ENCODE measurements at regions not wholly inside any gene's neighbourhood (a gene's known extent, or its start where the extent isn't known, plus 50 kb on each side); places are given as distances from the start of the nearest gene placed in this dataset.

GRCh38 chr1:80657707-80658106, 1143.0 kb upstream of the ADGRL2 start:
- Mint-ChIP-seq H3K27me3 (no peaks in the 10 kb centered on the region), H3K4me1 (ENCODE audit: low read depth) (peaks cover 20% of the 10 kb centered on the region), H3K27ac (no peak overlapping the region), H3K9me3 (ENCODE audit: low read depth) (peaks cover 4% of the 10 kb centered on the region), H3K36me3 (ENCODE audit: insufficient read depth) (peaks cover 3% of the 10 kb centered on the region), H3K4me3 (ENCODE audit: low read depth) (no peak overlapping the region)
- TF ChIP-seq, protein P1, sequence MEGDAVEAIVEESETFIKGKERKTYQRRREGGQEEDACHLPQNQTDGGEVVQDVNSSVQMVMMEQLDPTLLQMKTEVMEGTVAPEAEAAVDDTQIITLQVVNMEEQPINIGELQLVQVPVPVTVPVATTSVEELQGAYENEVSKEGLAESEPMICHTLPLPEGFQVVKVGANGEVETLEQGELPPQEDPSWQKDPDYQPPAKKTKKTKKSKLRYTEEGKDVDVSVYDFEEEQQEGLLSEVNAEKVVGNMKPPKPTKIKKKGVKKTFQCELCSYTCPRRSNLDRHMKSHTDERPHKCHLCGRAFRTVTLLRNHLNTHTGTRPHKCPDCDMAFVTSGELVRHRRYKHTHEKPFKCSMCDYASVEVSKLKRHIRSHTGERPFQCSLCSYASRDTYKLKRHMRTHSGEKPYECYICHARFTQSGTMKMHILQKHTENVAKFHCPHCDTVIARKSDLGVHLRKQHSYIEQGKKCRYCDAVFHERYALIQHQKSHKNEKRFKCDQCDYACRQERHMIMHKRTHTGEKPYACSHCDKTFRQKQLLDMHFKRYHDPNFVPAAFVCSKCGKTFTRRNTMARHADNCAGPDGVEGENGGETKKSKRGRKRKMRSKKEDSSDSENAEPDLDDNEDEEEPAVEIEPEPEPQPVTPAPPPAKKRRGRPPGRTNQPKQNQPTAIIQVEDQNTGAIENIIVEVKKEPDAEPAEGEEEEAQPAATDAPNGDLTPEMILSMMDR (IDR thresholded peaks at IDR 0.05; ENCODE audit: unreplicated experiment), result no peak
- no peak for DNase-seq (ENCODE audit: low spot score, unreplicated experiment)

DNA sequence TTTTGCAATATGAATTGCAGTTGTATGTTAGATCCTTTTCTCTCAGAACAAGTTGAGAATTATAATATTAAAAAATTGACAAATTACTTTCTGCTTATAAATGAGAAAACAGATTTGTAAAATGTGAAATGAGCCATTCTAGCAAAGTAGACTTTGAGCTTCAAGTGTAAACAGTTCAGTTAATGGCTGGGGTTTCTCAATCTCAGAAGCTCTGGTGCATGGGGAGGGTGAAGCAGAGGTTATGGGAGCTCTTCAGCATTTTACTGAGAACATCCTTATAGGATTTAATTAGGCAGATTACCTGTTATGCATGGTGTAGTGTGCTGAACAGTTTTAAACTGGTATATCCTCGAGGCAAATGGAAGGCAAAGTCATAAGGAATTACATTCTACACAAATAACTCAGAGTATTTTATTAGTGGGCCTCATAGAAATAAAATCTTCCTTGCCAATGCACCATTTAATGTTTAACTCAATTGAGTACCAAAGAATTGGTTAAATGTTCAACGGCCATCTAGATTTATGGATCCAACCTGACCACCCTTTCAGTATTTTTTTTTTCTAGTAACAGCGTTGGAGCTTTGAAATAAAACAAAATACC, 1143.6 kb upstream of the ADGRL2 start:
- TF ChIP-seq, protein P1 (IDR thresholded peaks at IDR 0.05; ENCODE audit: unreplicated experiment), result no peak
- Mint-ChIP-seq H3K4me1 (ENCODE audit: low read depth) (peaks cover 20% of the 10 kb centered on the region), H3K9me3 (ENCODE audit: low read depth) (peaks cover 4% of the 10 kb centered on the region), H3K36me3 (ENCODE audit: insufficient read depth) (peaks cover 3% of the 10 kb centered on the region), H3K27me3 (no peaks in the 10 kb centered on the region), H3K27ac (peak overlapping the region; percentile 87), H3K4me3 (ENCODE audit: low read depth) (no peak overlapping the region)
- no peak for DNase-seq (ENCODE audit: low spot score, unreplicated experiment)

- Mint-ChIP-seq H3K9me3 (ENCODE audit: low read depth) (peaks cover 4% of the 10 kb centered on the region), H3K36me3 (ENCODE audit: insufficient read depth) (peaks cover 3% of the 10 kb centered on the region), H3K27me3 (no peaks in the 10 kb centered on the region), H3K27ac (no peak overlapping the region), H3K4me3 (ENCODE audit: low read depth) (no peak overlapping the region), H3K4me1 (ENCODE audit: low read depth) (peaks cover 20% of the 10 kb centered on the region)
- DNase-seq (ENCODE audit: low spot score, unreplicated experiment), result no peak
- TF ChIP-seq, protein P1 (IDR thresholded peaks at IDR 0.05; ENCODE audit: unreplicated experiment), result no peak
Measured at GRCh38 chr1:80656641-80657040, 1144.1 kb upstream of the ADGRL2 start.

GRCh38 chr1:80656014-80656636, 1144.6 kb upstream of the ADGRL2 start:
- Mint-ChIP-seq H3K36me3 (ENCODE audit: insufficient read depth) (peaks cover 3% of the 10 kb centered on the region), H3K4me3 (ENCODE audit: low read depth) (no peak overlapping the region), H3K27ac (peak overlapping the region; percentile 90), H3K27me3 (no peaks in the 10 kb centered on the region), H3K4me1 (ENCODE audit: low read depth) (peaks cover 20% of the 10 kb centered on the region), H3K9me3 (ENCODE audit: low read depth) (peaks cover 4% of the 10 kb centered on the region)
- peak; percentile 12 for DNase-seq (ENCODE audit: low spot score, unreplicated experiment)
- TF ChIP-seq, protein P1 (IDR thresholded peaks at IDR 0.05; ENCODE audit: unreplicated experiment), result peak; percentile 68

DNA sequence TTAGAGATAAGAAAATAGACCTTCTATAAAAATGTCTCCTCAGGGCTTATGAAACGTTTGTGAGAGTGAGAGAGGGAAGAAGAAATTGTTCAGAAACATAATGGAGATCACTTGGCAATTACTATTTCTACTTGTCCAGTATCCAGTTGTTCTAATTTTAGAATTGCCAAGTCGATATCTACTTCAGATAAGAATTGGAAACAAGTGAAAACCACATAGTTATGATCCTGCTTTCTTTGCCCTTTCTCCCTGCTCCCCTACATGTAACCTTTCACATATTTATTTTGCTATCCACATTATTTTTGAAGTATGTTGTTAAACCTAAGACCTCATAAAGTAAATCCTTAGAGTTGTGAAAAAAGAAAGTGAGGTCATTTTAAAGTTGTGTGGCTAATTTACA, 1154.7 kb upstream of the ADGRL2 start:
- H3K4me3 Mint-ChIP-seq (ENCODE audit: low read depth), result no peak overlapping the region
- no peaks in the 10 kb centered on the region for H3K36me3 Mint-ChIP-seq (ENCODE audit: insufficient read depth)
- H3K27me3 Mint-ChIP-seq, result no peaks in the 10 kb centered on the region
- H3K4me1 Mint-ChIP-seq (ENCODE audit: low read depth), result no peaks in the 10 kb centered on the region
- no peak overlapping the region for H3K27ac Mint-ChIP-seq
- no peak for DNase-seq (ENCODE audit: low spot score, unreplicated experiment)
- TF ChIP-seq, protein P1 (IDR thresholded peaks at IDR 0.05; ENCODE audit: unreplicated experiment), result no peak
- no peaks in the 10 kb centered on the region for H3K9me3 Mint-ChIP-seq (ENCODE audit: low read depth)
